Kidney glomerular epithelial cell (primary cell): ENCODE measurements at regions not wholly inside any gene's neighbourhood (a gene's known extent, or its start where the extent isn't known, plus 50 kb on each side); places are given as distances from the start of the nearest gene placed in this dataset.

Experiments used
- DNase-seq: peaks from one replicate; lab custom pipeline; 2025; lab: John Stamatoyannopoulos, UW

- peak; percentile 52 for DNase-seq
Measured at GRCh38 chr15:98025237-98025636, 64.7 kb downstream of the ARRDC4 start.

GRCh38 chr15:98034731-98035130, 74.2 kb downstream of the ARRDC4 start:
- no peak for DNase-seq

- no peak for DNase-seq
Measured at GRCh38 chr15:98035134-98035533, 74.6 kb downstream of the ARRDC4 start.

- DNase-seq, result no peak
Measured at GRCh38 chr15:98035577-98036010, 75.1 kb downstream of the ARRDC4 start.

- DNase-seq, result no peak
Measured at GRCh38 chr15:98039596-98039995, 79.1 kb downstream of the ARRDC4 start.

GRCh38 chr15:98040146-98040545, 79.6 kb downstream of the ARRDC4 start:
- no peak for DNase-seq

- no peak for DNase-seq
Measured at GRCh38 chr15:98043160-98044014, 82.9 kb downstream of the ARRDC4 start.

GRCh38 chr15:98051734-98052133, 91.2 kb downstream of the ARRDC4 start:
- no peak for DNase-seq

GRCh38 chr15:98057453-98057852, 97.0 kb downstream of the ARRDC4 start:
- DNase-seq, result no peak

GRCh38 chr15:98062869-98063268, 102.4 kb downstream of the ARRDC4 start:
- no peak for DNase-seq

GRCh38 chr15:98063315-98063714, 102.8 kb downstream of the ARRDC4 start:
- DNase-seq, result no peak

GRCh38 chr15:98063871-98064270, 103.4 kb downstream of the ARRDC4 start:
- no peak for DNase-seq

GRCh38 chr15:98067339-98067738, 106.8 kb downstream of the ARRDC4 start:
- DNase-seq, result no peak

GRCh38 chr15:98069256-98069655, 108.8 kb downstream of the ARRDC4 start:
- DNase-seq, result no peak

- no peak for DNase-seq
Measured at GRCh38 chr15:98070137-98070536, 109.6 kb downstream of the ARRDC4 start.

- DNase-seq, result no peak
Measured at GRCh38 chr15:98071786-98072185, 111.3 kb downstream of the ARRDC4 start.

- no peak for DNase-seq
Measured at GRCh38 chr15:98075441-98075840, 114.9 kb downstream of the ARRDC4 start.

- DNase-seq, result no peak
Measured at GRCh38 chr15:98076021-98076816, 115.7 kb downstream of the ARRDC4 start.

GRCh38 chr15:98077186-98077585, 116.7 kb downstream of the ARRDC4 start:
- peak; percentile 33 for DNase-seq

- DNase-seq, result no peak
Measured at GRCh38 chr15:98080791-98081190, 120.3 kb downstream of the ARRDC4 start.

- no peak for DNase-seq
Measured at GRCh38 chr15:98083203-98083910, 122.9 kb downstream of the ARRDC4 start.

- DNase-seq, result peak; percentile 46
Measured at GRCh38 chr15:98085003-98085639, 124.6 kb downstream of the ARRDC4 start.
